ENCODE measurements at regions not wholly inside any gene's neighbourhood (a gene's known extent, or its start where the extent isn't known, plus 50 kb on each side); places are given as distances from the start of the nearest gene placed in this dataset.
"Not testable (repeated sequence)": the region's sequence is repeated elsewhere in the genome, so short reads cannot be mapped to it uniquely, and the experiment has no call there.

DNA sequence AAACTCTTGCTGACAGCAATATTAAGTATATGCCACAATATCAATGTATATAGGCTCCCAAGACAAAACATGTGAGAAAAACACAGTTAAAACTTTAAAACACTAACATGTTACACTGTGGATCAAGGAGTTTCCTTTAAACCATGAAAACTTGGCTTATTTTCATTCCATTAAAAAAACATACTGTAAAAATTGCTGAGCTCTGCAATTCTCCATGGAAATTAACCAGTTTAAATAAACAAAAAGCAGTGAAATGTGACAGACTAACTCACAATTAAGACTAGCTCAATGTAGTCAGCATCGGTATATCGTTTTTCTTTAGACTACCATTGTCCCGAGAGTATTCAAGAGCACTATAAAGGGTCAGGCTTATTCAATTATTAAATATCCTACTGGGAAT, 930.5 kb upstream of the SLITRK1 start:
- H3K9me3 ChIP-seq (replicated peaks): no peaks in the 10 kb centered on the region
- no peaks in the 10 kb centered on the region for H3K27me3 ChIP-seq (replicated peaks)
- no peak for DNase-seq (ENCODE audit: low read depth in 1 of 2, low spot score in 2 of 2)
- H3K27ac ChIP-seq: no peak overlapping the region
- H3K36me3 ChIP-seq: no peaks in the 10 kb centered on the region
- no peak overlapping the region for H3K4me3 ChIP-seq
- H3K4me1 ChIP-seq (replicated peaks): no peaks in the 10 kb centered on the region

DNA sequence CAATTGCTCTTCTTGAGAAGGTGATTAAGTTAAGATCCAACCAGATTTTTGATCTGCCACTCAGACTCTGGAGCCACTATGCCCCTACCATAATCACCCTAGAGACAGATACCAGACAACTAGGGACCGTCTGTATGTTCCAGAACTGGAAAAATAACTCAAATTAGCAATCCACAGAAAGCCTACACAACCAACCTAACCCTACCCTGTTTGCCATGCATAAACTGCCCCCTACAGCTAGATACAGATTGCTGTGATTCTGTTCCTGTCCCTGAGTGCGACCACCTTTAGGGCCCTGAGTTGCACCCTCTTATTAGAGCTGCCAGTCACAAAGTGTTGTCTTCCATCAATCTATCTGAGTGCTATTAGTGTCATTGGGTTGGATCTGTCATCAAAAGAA, 929.8 kb upstream of the SLITRK1 start:
- no peaks in the 10 kb centered on the region for H3K9me3 ChIP-seq (replicated peaks)
- H3K36me3 ChIP-seq: no peaks in the 10 kb centered on the region
- H3K27me3 ChIP-seq (replicated peaks): no peaks in the 10 kb centered on the region
- no peak overlapping the region for H3K27ac ChIP-seq
- no peak overlapping the region for H3K4me3 ChIP-seq
- DNase-seq (ENCODE audit: low read depth in 1 of 2, low spot score in 2 of 2): no peak
- H3K4me1 ChIP-seq (replicated peaks): no peaks in the 10 kb centered on the region

DNA sequence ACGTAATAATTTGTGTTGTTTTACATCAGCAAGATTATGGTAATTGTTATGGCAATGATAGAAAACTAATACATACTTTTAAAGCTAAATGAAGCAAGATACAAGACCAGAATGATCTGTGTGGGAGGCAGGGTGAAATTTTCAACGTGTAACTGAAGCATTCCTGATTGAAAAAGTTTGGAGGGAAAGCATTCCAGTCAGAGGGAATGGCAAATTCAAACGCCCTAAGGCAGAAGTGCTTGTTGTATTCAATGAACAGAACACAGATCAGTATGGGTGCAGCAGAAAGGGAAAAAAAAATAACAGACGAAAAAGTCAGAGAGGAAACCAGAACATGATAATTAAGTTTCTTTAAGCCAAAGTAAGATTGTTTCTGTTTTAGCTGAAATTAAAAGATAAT, 928.5 kb upstream of the SLITRK1 start:
- Histone ChIP-seq H3K4me1 (replicated peaks) (no peaks in the 10 kb centered on the region), H3K27me3 (replicated peaks) (no peaks in the 10 kb centered on the region), H3K36me3 (no peaks in the 10 kb centered on the region), H3K27ac (no peak overlapping the region), H3K9me3 (replicated peaks) (no peaks in the 10 kb centered on the region), H3K4me3 (no peak overlapping the region)
- no peak for DNase-seq (ENCODE audit: low read depth in 1 of 2, low spot score in 2 of 2)

GRCh38 chr13:84802073-84802472, 919.8 kb upstream of the SLITRK1 start:
- Histone ChIP-seq H3K27me3 (replicated peaks) (0 out of 2 replicates have a peak, but pooled peaks cover 5% of the 10 kb centered on the region), H3K27ac (no peak overlapping the region), H3K4me3 (no peak overlapping the region), H3K9me3 (replicated peaks) (no peaks in the 10 kb centered on the region), H3K36me3 (no peaks in the 10 kb centered on the region), H3K4me1 (replicated peaks) (no peaks in the 10 kb centered on the region)
- no peak for DNase-seq (ENCODE audit: low read depth in 1 of 2, low spot score in 2 of 2)

- Histone ChIP-seq H3K27ac (no peak overlapping the region), H3K9me3 (replicated peaks) (no peaks in the 10 kb centered on the region; the same call in 1 of the 2 replicates), H3K4me1 (replicated peaks) (no peaks in the 10 kb centered on the region), H3K36me3 (no peaks in the 10 kb centered on the region), H3K27me3 (replicated peaks) (no peaks in the 10 kb centered on the region), H3K4me3 (no peak overlapping the region)
- DNase-seq (ENCODE audit: low read depth in 1 of 2, low spot score in 2 of 2): no peak
Measured at GRCh38 chr13:84784443-84785153, 902.3 kb upstream of the SLITRK1 start.

DNA sequence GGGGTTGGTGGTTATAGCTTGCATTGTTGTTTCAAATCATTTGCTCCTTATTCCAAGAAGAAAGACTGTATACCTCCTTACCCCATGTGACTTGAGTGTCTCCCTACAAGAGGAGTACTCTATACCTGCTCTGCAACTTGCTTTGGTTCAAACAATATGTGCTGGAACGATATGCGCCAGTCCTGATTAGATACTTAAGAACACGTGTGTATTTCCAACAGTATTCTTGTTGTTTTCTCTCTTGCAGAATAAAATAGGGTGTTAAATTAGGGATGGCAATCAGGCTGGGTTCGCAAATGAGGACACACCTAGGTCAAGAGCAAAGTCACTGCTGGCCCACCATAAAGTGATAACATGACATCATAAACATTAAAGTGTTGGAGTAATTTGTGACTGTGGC, 895.0 kb upstream of the SLITRK1 start:
- no peak for DNase-seq (ENCODE audit: low read depth in 1 of 2, low spot score in 2 of 2)
- Histone ChIP-seq H3K27ac (no peak overlapping the region), H3K27me3 (replicated peaks) (no peaks in the 10 kb centered on the region), H3K4me3 (no peak overlapping the region), H3K9me3 (replicated peaks) (no peaks in the 10 kb centered on the region), H3K36me3 (no peaks in the 10 kb centered on the region), H3K4me1 (replicated peaks) (no peaks in the 10 kb centered on the region)

DNA sequence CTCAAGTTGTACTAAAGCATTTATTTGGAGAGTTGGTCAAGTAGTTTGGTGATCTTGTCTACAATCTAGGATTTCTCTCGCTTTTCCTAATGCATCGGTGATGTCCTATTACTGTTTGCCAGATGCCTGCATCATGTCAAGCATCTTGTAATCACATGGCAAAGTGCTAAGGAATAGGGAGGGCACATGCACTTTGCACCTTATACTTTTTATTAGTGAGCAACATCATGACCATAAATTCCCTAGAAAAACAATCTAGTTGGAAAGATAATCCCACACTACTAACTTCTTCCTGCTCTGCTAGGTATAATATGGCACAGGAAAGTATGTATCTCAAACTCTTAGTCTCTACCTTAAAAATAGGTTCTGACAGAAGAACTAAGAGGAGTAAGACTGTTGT, 894.3 kb upstream of the SLITRK1 start:
- H3K27me3 ChIP-seq (replicated peaks): no peaks in the 10 kb centered on the region; the same call in 1 of the 2 replicates
- H3K4me1 ChIP-seq (replicated peaks): no peaks in the 10 kb centered on the region
- no peak for DNase-seq (ENCODE audit: low read depth in 1 of 2, low spot score in 2 of 2)
- no peaks in the 10 kb centered on the region for H3K9me3 ChIP-seq (replicated peaks)
- H3K36me3 ChIP-seq: no peaks in the 10 kb centered on the region
- H3K4me3 ChIP-seq: no peak overlapping the region
- no peak overlapping the region for H3K27ac ChIP-seq

DNA sequence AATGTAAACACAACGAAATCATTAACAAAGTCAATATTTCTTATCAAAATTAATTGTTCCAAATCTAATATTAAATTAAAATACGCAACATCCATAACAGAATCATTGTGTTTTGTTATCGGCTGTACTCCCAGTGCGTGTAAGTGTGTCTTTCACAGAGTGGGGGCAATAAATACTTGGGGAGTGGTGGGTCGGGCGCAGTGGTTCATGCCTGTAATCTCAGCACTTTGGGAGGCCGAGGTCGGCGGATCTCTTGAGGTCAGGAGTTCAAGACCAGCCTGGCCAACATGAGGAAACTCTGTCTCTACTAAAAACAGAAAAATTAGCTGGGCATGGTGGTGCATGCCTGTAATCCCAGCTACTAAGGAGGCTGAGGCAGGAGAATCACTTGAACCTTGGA, 893.6 kb upstream of the SLITRK1 start:
- H3K36me3 ChIP-seq; DNase-seq (ENCODE audit: low read depth in 1 of 2, low spot score in 2 of 2); H3K9me3 ChIP-seq (replicated peaks); H3K4me1 ChIP-seq (replicated peaks); H3K27ac ChIP-seq; H3K4me3 ChIP-seq; H3K27me3 ChIP-seq (replicated peaks): not testable (repeated sequence)

GRCh38 chr13:84774111-84774510, 891.8 kb upstream of the SLITRK1 start:
- Histone ChIP-seq H3K27ac (no peak overlapping the region), H3K27me3 (replicated peaks) (no peaks in the 10 kb centered on the region; the same call in 1 of the 2 replicates), H3K9me3 (replicated peaks) (no peaks in the 10 kb centered on the region), H3K4me1 (replicated peaks) (no peaks in the 10 kb centered on the region), H3K4me3 (no peak overlapping the region), H3K36me3 (no peaks in the 10 kb centered on the region)
- DNase-seq (ENCODE audit: low read depth in 1 of 2, low spot score in 2 of 2): no peak

- Histone ChIP-seq H3K4me3 (no peak overlapping the region), H3K27me3 (replicated peaks) (no peaks in the 10 kb centered on the region), H3K4me1 (replicated peaks) (no peaks in the 10 kb centered on the region), H3K9me3 (replicated peaks) (no peaks in the 10 kb centered on the region), H3K36me3 (no peaks in the 10 kb centered on the region), H3K27ac (no peak overlapping the region)
- no peak for DNase-seq (ENCODE audit: low read depth in 1 of 2, low spot score in 2 of 2)
Measured at GRCh38 chr13:84760956-84761355, 878.7 kb upstream of the SLITRK1 start.

- no peaks in the 10 kb centered on the region for H3K9me3 ChIP-seq (replicated peaks)
- no peaks in the 10 kb centered on the region for H3K27me3 ChIP-seq (replicated peaks)
- H3K27ac ChIP-seq: no peak overlapping the region
- no peak overlapping the region for H3K4me3 ChIP-seq
- DNase-seq (ENCODE audit: low read depth in 1 of 2, low spot score in 2 of 2): no peak
- H3K36me3 ChIP-seq: no peaks in the 10 kb centered on the region
- H3K4me1 ChIP-seq (replicated peaks): no peaks in the 10 kb centered on the region
Measured at GRCh38 chr13:84749126-84749525, 866.9 kb upstream of the SLITRK1 start.

DNA sequence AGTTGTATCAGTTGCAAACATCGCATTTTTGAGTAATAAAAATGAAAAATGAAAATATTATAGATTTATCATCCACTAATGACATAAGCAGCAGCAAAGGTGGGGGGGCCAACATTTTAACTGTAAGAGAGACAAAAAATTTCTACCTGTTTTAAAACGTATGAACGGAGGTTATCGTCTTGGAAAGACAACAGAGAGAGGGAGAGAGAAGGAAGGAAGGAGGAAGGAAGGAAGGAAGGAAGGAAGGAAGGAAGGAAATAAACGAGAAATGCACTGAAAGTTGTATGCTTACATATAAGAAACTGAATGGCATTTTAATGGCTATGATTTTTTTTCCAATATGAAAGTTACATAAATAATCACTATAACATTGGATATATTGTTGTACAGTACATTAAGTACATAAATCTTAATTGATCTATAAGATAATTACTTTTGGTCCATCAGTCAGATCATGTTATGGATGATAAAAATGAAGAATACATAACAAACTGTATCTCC, 862.8 kb upstream of the SLITRK1 start:
- no peaks in the 10 kb centered on the region for H3K4me1 ChIP-seq (replicated peaks)
- H3K4me3 ChIP-seq: no peak overlapping the region
- DNase-seq (ENCODE audit: low read depth in 1 of 2, low spot score in 2 of 2): no peak
- no peaks in the 10 kb centered on the region for H3K36me3 ChIP-seq
- no peaks in the 10 kb centered on the region for H3K27me3 ChIP-seq (replicated peaks)
- H3K27ac ChIP-seq: no peak overlapping the region
- H3K9me3 ChIP-seq (replicated peaks): no peaks in the 10 kb centered on the region

- Histone ChIP-seq H3K36me3 (no peaks in the 10 kb centered on the region), H3K27ac (no peak overlapping the region), H3K9me3 (replicated peaks) (no peaks in the 10 kb centered on the region), H3K4me3 (no peak overlapping the region), H3K27me3 (replicated peaks) (no peaks in the 10 kb centered on the region), H3K4me1 (replicated peaks) (no peaks in the 10 kb centered on the region)
- no peak for DNase-seq (ENCODE audit: low read depth in 1 of 2, low spot score in 2 of 2)
Measured at GRCh38 chr13:84744203-84744602, 861.9 kb upstream of the SLITRK1 start.

DNA sequence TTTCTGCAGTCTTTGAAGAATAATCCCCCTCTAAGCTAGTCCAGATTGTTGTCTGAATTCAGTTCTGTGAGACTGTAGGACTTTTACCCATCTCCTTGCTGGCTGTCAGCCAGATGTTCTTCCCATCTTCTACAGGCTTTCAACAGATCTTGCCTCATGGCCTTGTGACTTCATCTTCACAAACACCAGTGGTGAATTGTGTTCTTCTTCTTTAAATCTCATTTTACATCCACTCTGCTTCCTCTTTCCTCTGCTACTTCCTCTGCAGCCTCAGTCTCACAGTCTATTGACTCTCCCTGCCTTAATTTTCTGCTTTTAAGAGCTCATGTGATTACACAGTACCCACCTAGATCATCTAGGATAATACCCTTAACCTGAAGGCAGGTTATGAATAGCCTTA, 859.0 kb upstream of the SLITRK1 start:
- Histone ChIP-seq H3K36me3 (no peaks in the 10 kb centered on the region), H3K27me3 (replicated peaks) (no peaks in the 10 kb centered on the region), H3K4me1 (replicated peaks) (no peaks in the 10 kb centered on the region), H3K27ac (no peak overlapping the region), H3K4me3 (no peak overlapping the region), H3K9me3 (replicated peaks) (no peaks in the 10 kb centered on the region)
- DNase-seq (ENCODE audit: low read depth in 1 of 2, low spot score in 2 of 2): no peak

- Histone ChIP-seq H3K9me3 (replicated peaks) (no peaks in the 10 kb centered on the region), H3K27ac (no peak overlapping the region), H3K36me3 (no peaks in the 10 kb centered on the region), H3K4me3 (no peak overlapping the region), H3K27me3 (replicated peaks) (no peaks in the 10 kb centered on the region), H3K4me1 (replicated peaks) (no peaks in the 10 kb centered on the region)
- no peak for DNase-seq (ENCODE audit: low read depth in 1 of 2, low spot score in 2 of 2)
Measured at GRCh38 chr13:84739021-84739420, 856.7 kb upstream of the SLITRK1 start.
